Ascending aorta (tissue), 2 donors: ENCODE measurements at regions not wholly inside any gene's neighbourhood (a gene's known extent, or its start where the extent isn't known, plus 50 kb on each side); places are given as distances from the start of the nearest gene placed in this dataset.

Experiments used
- DNase-seq, 2 donors: peaks; one replicate each; pipeline ENCODE4 v3.0.0-alpha.2; 2019; ENCODE audit warnings: low spot score in 2 of 2
- H3K27ac ChIP-seq, 2 donors: fragments of 200-600 bp; sonication (generic); one replicate each; pipeline ENCODE4 v1.5.1; 2016 to 2017; ENCODE audit warnings: mild to moderate bottlenecking in 1 of 2
- H3K27me3 ChIP-seq: fragments of 200-600 bp; sonication (generic); one replicate; pipeline ENCODE4 v1.5.1; 2017
- H3K36me3 ChIP-seq, 2 donors: fragments of 200-600 bp; sonication (generic); one replicate each; pipeline ENCODE4 v1.5.1; 2016
- H3K4me1 ChIP-seq, 2 donors: fragments of 200-600 bp; sonication (generic); one replicate each; pipeline ENCODE4 v1.5.1; 2016 to 2017; ENCODE audit warnings: mild to moderate bottlenecking in 1 of 2
- H3K4me3 ChIP-seq, 2 donors: fragments of 200-600 bp; sonication (generic); one replicate each; pipeline ENCODE4 v1.5.1; 2016 to 2017; ENCODE audit warnings: mild to moderate bottlenecking in 1 of 2
- H3K9me3 ChIP-seq, 2 donors: fragments of 200-600 bp; sonication (generic); one replicate each; pipeline ENCODE4 v1.5.1; 2016
- CTCF ChIP-seq, 3 experiments: fragments of 200-600 bp in 2 of 3; fragments of 450-650 bp in 1 of 3; sonication (generic) in 2 of 3; IDR thresholded peaks; one replicate each; pipeline ENCODE4 v1.5.1; 2016 to 2019; ENCODE audit warnings: antibody characterized with exemption in 3 of 3, mild to moderate bottlenecking in 1 of 3, moderate library complexity in 1 of 3
- intact Hi-C: fragments of 100-400 bp; cut with DNase I; formaldehyde crosslinking; loops from one replicate; pipeline ENCODE4 v1.15.1; 2023

GRCh38 chr12:127205781-127206555 lies 1061.0 kb upstream of the TMEM132C start:
- no peak for TF ChIP-seq CTCF (IDR thresholded peaks at IDR 0.05)
- H3K27me3 ChIP-seq: no peaks in the 10 kb centered on the region
- no peak overlapping the region for H3K4me3 ChIP-seq
- intact Hi-C loops: no loop called here
- DNase-seq: no peak
- H3K4me1 ChIP-seq: no peaks in the 10 kb centered on the region
- no peak overlapping the region for H3K27ac ChIP-seq
- H3K9me3 ChIP-seq: no peaks in the 10 kb centered on the region
- no peaks in the 10 kb centered on the region for H3K36me3 ChIP-seq

- no peak for TF ChIP-seq CTCF (IDR thresholded peaks at IDR 0.05)
- Histone ChIP-seq H3K27me3 (no peaks in the 10 kb centered on the region), H3K27ac (no peak overlapping the region), H3K4me3 (no peak overlapping the region), H3K4me1 (no peaks in the 10 kb centered on the region), H3K9me3 (no peaks in the 10 kb centered on the region), H3K36me3 (no peaks in the 10 kb centered on the region)
- DNase-seq: no peak
- intact Hi-C loops: no loop called here
These were observed 1057.7 kb upstream of the TMEM132C start for GRCh38 chr12:127209318-127209717.

GRCh38 chr12:127214186-127214585 lies 1052.8 kb upstream of the TMEM132C start:
- intact Hi-C loops: no loop called here

GRCh38 chr12:127223011-127223410 lies 1044.0 kb upstream of the TMEM132C start:
- H3K36me3 ChIP-seq: no peaks in the 10 kb centered on the region
- H3K9me3 ChIP-seq: no peaks in the 10 kb centered on the region
- no peaks in the 10 kb centered on the region for H3K4me1 ChIP-seq
- intact Hi-C loops: no loop called here
- H3K27me3 ChIP-seq: no peaks in the 10 kb centered on the region
- no peak for TF ChIP-seq CTCF (IDR thresholded peaks at IDR 0.05)
- DNase-seq: no peak
- no peak overlapping the region for H3K4me3 ChIP-seq
- H3K27ac ChIP-seq: no peak overlapping the region

More at GRCh38 chr12:127214186-127214585, 1052.8 kb upstream of the TMEM132C start:
- Histone ChIP-seq H3K9me3 (no peaks in the 10 kb centered on the region), H3K27ac (no peak overlapping the region), H3K27me3 (no peaks in the 10 kb centered on the region), H3K4me1 (no peaks in the 10 kb centered on the region), H3K4me3 (no peak overlapping the region), H3K36me3 (no peaks in the 10 kb centered on the region)
- TF ChIP-seq CTCF (IDR thresholded peaks at IDR 0.05): no peak
- DNase-seq: no peak

- intact Hi-C loops: no loop called here
- Histone ChIP-seq H3K27me3 (no peaks in the 10 kb centered on the region), H3K4me1 (no peaks in the 10 kb centered on the region), H3K36me3 (no peaks in the 10 kb centered on the region), H3K9me3 (no peaks in the 10 kb centered on the region), H3K4me3 (no peak overlapping the region), H3K27ac (no peak overlapping the region)
- DNase-seq: no peak
- TF ChIP-seq CTCF (IDR thresholded peaks at IDR 0.05): no peak
These were observed 1043.2 kb upstream of the TMEM132C start for GRCh38 chr12:127223731-127224130.
